Vagina (tissue), 2 donors: ENCODE measurements at regions not wholly inside any gene's neighbourhood (a gene's known extent, or its start where the extent isn't known, plus 50 kb on each side); places are given as distances from the start of the nearest gene placed in this dataset.

Source experiments
- CTCF ChIP-seq, 3 experiments: fragments of 450-650 bp in 2 of 3; fragments of 200-600 bp in 1 of 3; sonication (generic) in 1 of 3; IDR thresholded peaks; one replicate each; pipeline ENCODE4 v1.5.1; 2017 to 2019; ENCODE audit warnings: antibody characterized with exemption in 3 of 3, mild to moderate bottlenecking in 2 of 3, moderate library complexity in 2 of 3
- POLR2AphosphoS5 ChIP-seq, 2 donors: sonication (generic); formaldehyde crosslinking; IDR thresholded peaks; one replicate each; pipeline ENCODE4 v1.9.0; 2017; ENCODE audit warnings: antibody characterized with exemption in 2 of 2, mild to moderate bottlenecking in 2 of 2, low read depth in 1 of 2; ENCODE audit not compliant: insufficient read depth in 1 of 2

- TF ChIP-seq CTCF (IDR thresholded peaks at IDR 0.05) (no peak), POLR2AphosphoS5 (IDR thresholded peaks at IDR 0.05; ENCODE audit: insufficient read depth in 1 of 2, low read depth in 1 of 2) (no peak)
Measured at GRCh38 chr14:36396798-36397197, 76.4 kb upstream of the MBIP start.
